Body of pancreas (tissue), 4 donors: ENCODE measurements at regions not wholly inside any gene's neighbourhood (a gene's known extent, or its start where the extent isn't known, plus 50 kb on each side); places are given as distances from the start of the nearest gene placed in this dataset.

Experiments used
- ATAC-seq: fragments of 150-250 bp; one replicate; pipeline ENCODE4 v1.9.1; 2016
- DNase-seq, 4 donors: peaks; one replicate each; pipeline ENCODE4 v3.0.0-alpha.2; 2019
- H3K27ac ChIP-seq, 4 donors: fragments of 200-600 bp; sonication (generic); 1 replicate in 3 of 4; 2 replicates in 1 of 4; pipeline versions ENCODE4 v1.5.1 to v1.6.1; 2016 to 2019; ENCODE audit warnings: mild to moderate bottlenecking in 1 of 4, mixed read lengths in 1 of 4, moderate library complexity in 1 of 4
- H3K27me3 ChIP-seq, 2 donors: fragments of 200-600 bp; sonication (generic); one replicate each; pipeline ENCODE4 v1.6.0; 2016; ENCODE audit warnings: mild to moderate bottlenecking in 1 of 2
- H3K36me3 ChIP-seq, 2 donors: fragments of 200-600 bp; sonication (generic); replicated peaks in 1 of 2; 2 replicates each; pipeline ENCODE4 v1.5.1; 2016; ENCODE audit warnings: low read depth in 2 of 2; ENCODE audit not compliant: insufficient read depth in 1 of 2
- H3K4me1 ChIP-seq: fragments of 200-600 bp; sonication (generic); one replicate; pipeline ENCODE4 v1.6.0; 2016
- H3K4me3 ChIP-seq, 2 donors: fragments of 200-600 bp; sonication (generic); 1 replicate in 1 of 2; 2 replicates in 1 of 2; pipeline ENCODE4 v1.5.1; 2016 to 2019
- H3K9me3 ChIP-seq, 3 donors: fragments of 200-600 bp; sonication (generic); 1 replicate in 2 of 3; 2 replicates in 1 of 3; pipeline ENCODE4 v1.5.1; 2016
- CTCF ChIP-seq, 7 experiments: fragments of 450-650 bp in 4 of 7; fragments of 200-600 bp in 3 of 7; sonication (generic) in 3 of 7; IDR thresholded peaks; one replicate each; pipeline ENCODE4 v1.5.1; 2016 to 2019; ENCODE audit warnings: antibody characterized with exemption in 7 of 7
- POLR2A ChIP-seq, 3 donors: fragments of 450-650 bp; IDR thresholded peaks; one replicate each; pipeline ENCODE4 v1.6.1; 2016; ENCODE audit warnings: antibody characterized with exemption in 3 of 3, mild to moderate bottlenecking in 2 of 3
- WGBS, 2 donors: methylation state at CpG; one replicate each; pipeline ENCODE4 v1.1.5; 2017; 5-methylcytosine and 5-hydroxymethylcytosine counted together
- intact Hi-C: fragments of 100-400 bp; cut with DNase I; formaldehyde crosslinking; loops from one replicate; pipeline ENCODE4 v1.15.1; 2023

GRCh38 chr20:24382331-24382730 is 87.1 kb upstream of the SYNDIG1 start:
- Histone ChIP-seq H3K9me3 (no peaks in the 10 kb centered on the region), H3K4me3 (no peak overlapping the region), H3K4me1 (no peaks in the 10 kb centered on the region), H3K27ac (no peak overlapping the region), H3K36me3 (no peaks in the 10 kb centered on the region), H3K27me3 (no peaks in the 10 kb centered on the region)
- ATAC-seq: no peak
- TF ChIP-seq CTCF (IDR thresholded peaks at IDR 0.05) (no peak), POLR2A (IDR thresholded peaks at IDR 0.05) (no peak)
- intact Hi-C loops: no loop called here
- DNase-seq: no peak
- 60 to 70% methylated on average over 7 of the region's 7 CpGs for WGBS, 2 donors

- H3K27ac ChIP-seq: no peak overlapping the region
- H3K9me3 ChIP-seq: no peaks in the 10 kb centered on the region
- intact Hi-C loops: no loop called here
- H3K4me3 ChIP-seq: no peak overlapping the region
- no peak for ATAC-seq
- H3K27me3 ChIP-seq: no peaks in the 10 kb centered on the region
- no peak for TF ChIP-seq POLR2A (IDR thresholded peaks at IDR 0.05)
- no peak for TF ChIP-seq CTCF (IDR thresholded peaks at IDR 0.05)
- H3K4me1 ChIP-seq: no peaks in the 10 kb centered on the region
- WGBS, 2 donors: 41 to 47% methylated on average over 5 of the region's 5 CpGs
- no peak for DNase-seq
- H3K36me3 ChIP-seq: no peaks in the 10 kb centered on the region
Measured at GRCh38 chr20:24381886-24382285, 87.5 kb upstream of the SYNDIG1 start.

GRCh38 chr20:24379484-24379927 is 89.9 kb upstream of the SYNDIG1 start:
- no peaks in the 10 kb centered on the region for H3K4me1 ChIP-seq
- TF ChIP-seq CTCF (IDR thresholded peaks at IDR 0.05): no peak
- TF ChIP-seq POLR2A (IDR thresholded peaks at IDR 0.05): no peak
- H3K27ac ChIP-seq: no peak overlapping the region
- DNase-seq: no peak
- no peaks in the 10 kb centered on the region for H3K9me3 ChIP-seq
- no peak for ATAC-seq
- H3K36me3 ChIP-seq: no peaks in the 10 kb centered on the region
- no peak overlapping the region for H3K4me3 ChIP-seq
- intact Hi-C loops: no loop called here
- 42 to 56% methylated on average over 4 of the region's 4 CpGs for WGBS, 2 donors
- no peaks in the 10 kb centered on the region for H3K27me3 ChIP-seq

GRCh38 chr20:24378661-24379483 is 90.6 kb upstream of the SYNDIG1 start:
- intact Hi-C loops: no loop called here
- no peaks in the 10 kb centered on the region for H3K4me1 ChIP-seq
- no peak for TF ChIP-seq POLR2A (IDR thresholded peaks at IDR 0.05)
- TF ChIP-seq CTCF (IDR thresholded peaks at IDR 0.05): no peak
- H3K27me3 ChIP-seq: no peaks in the 10 kb centered on the region
- H3K4me3 ChIP-seq: no peak overlapping the region
- ATAC-seq (no peak), DNase-seq (no peak)
- WGBS, 2 donors: 50 to 59% methylated on average over 6 of the region's 6 CpGs
- H3K36me3 ChIP-seq: no peaks in the 10 kb centered on the region
- H3K27ac ChIP-seq: no peak overlapping the region
- H3K9me3 ChIP-seq: no peaks in the 10 kb centered on the region
